HL-60 (cell line): ENCODE measurements at regions not wholly inside any gene's neighbourhood (a gene's known extent, or its start where the extent isn't known, plus 50 kb on each side); places are given as distances from the start of the nearest gene placed in this dataset.

Experiments used
- CTCF ChIP-seq: IDR thresholded peaks from one replicate; pipeline ENCODE4 v1.5.1; 2011; ENCODE audit warnings: low read length, control low read depth, inconsistent platforms; ENCODE audit not compliant: insufficient read depth
- GABPA ChIP-seq: IDR thresholded peaks from 2 replicates; pipeline ENCODE4 v1.6.1; 2012; ENCODE audit warnings: low read depth
- POLR2AphosphoS5 ChIP-seq: IDR thresholded peaks from 2 replicates; pipeline ENCODE4 v1.6.1; 2012; ENCODE audit warnings: low read depth
- REST ChIP-seq: IDR thresholded peaks from 2 replicates; pipeline ENCODE4 v1.6.1; 2012; ENCODE audit warnings: low read depth; ENCODE audit not compliant: insufficient replicate concordance

- no peak for TF ChIP-seq POLR2AphosphoS5
- no peak for TF ChIP-seq GABPA
- no peak for TF ChIP-seq CTCF
- TF ChIP-seq REST, result no peak
These were observed 329.5 kb upstream of the KIRREL3 start for GRCh38 chr11:127330044-127330443.
